Gastroesophageal sphincter (tissue), 3 donors: ENCODE measurements at regions not wholly inside any gene's neighbourhood (a gene's known extent, or its start where the extent isn't known, plus 50 kb on each side); places are given as distances from the start of the nearest gene placed in this dataset.

ENCODE experiments used
- CTCF ChIP-seq, 4 experiments: fragments of 200-600 bp in 2 of 4; fragments of 450-650 bp in 2 of 4; sonication (generic) in 1 of 4; IDR thresholded peaks; one replicate each; pipeline ENCODE4 v1.5.1; 2017 to 2019; ENCODE audit warnings: antibody characterized with exemption in 4 of 4, mild to moderate bottlenecking in 2 of 4, moderate library complexity in 2 of 4
- EP300 ChIP-seq: sonication (generic); formaldehyde crosslinking; IDR thresholded peaks from one replicate; pipeline ENCODE4 v1.6.1; 2017; ENCODE audit warnings: antibody characterized with exemption, mild to moderate bottlenecking
- POLR2A ChIP-seq, 2 donors: fragments of 450-650 bp; IDR thresholded peaks; one replicate each; pipeline ENCODE4 v1.6.1; 2017; ENCODE audit warnings: antibody characterized with exemption in 2 of 2, mild to moderate bottlenecking in 2 of 2, moderate library complexity in 1 of 2
- POLR2AphosphoS5 ChIP-seq: sonication (generic); formaldehyde crosslinking; IDR thresholded peaks from one replicate; pipeline ENCODE4 v1.6.1; 2017; ENCODE audit warnings: antibody characterized with exemption

DNA sequence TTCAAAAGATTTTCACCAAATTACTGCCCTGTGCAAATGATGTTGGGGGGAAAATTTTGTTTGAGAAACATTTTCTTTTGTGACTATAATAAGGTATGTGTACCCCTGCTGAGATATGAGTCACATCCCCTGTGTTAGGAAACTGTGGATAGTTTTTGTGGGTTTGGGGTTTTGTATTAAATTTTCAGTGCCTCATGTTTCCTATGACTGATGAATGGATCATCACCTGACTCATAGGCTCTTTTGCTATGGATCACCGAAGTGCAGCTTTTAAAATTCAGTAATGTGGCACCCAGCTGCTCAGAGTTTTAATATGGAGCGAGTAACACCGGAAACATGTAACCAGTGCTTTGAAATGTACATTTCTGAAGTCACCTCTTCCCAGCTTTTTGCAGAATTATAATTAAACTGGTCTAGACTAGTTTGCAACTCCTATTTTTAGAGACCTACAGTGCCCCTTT is 167.4 kb upstream of the HMGA2 start:
- TF ChIP-seq CTCF (IDR thresholded peaks at IDR 0.05), result no peak
- TF ChIP-seq POLR2AphosphoS5, result no peak
- TF ChIP-seq POLR2A (IDR thresholded peaks at IDR 0.05), result no peak
- no peak for TF ChIP-seq EP300
